ENCODE measurements at regions not wholly inside any gene's neighbourhood (a gene's known extent, or its start where the extent isn't known, plus 50 kb on each side); places are given as distances from the start of the nearest gene placed in this dataset.

GRCh38 chr16:60815033-60815432 is 1221.2 kb downstream of the CDH8 start:
- TF ChIP-seq EGR1 (IDR thresholded peaks at IDR 0.05) = no peak

- no peak for TF ChIP-seq REST (IDR thresholded peaks at IDR 0.05; ENCODE audit: low read depth)
- no peak for TF ChIP-seq TAF1 (IDR thresholded peaks at IDR 0.05; ENCODE audit: low read depth)
- TF ChIP-seq TCF12 (IDR thresholded peaks at IDR 0.05; ENCODE audit: low read depth) = no peak
- no peak for TF ChIP-seq CREB1 (IDR thresholded peaks at IDR 0.05; ENCODE audit: low read depth)
- no peak for TF ChIP-seq USF1 (IDR thresholded peaks at IDR 0.05)
- no peak for TF ChIP-seq RAD21 (IDR thresholded peaks at IDR 0.05; ENCODE audit: low read depth)
- TF ChIP-seq ZBTB7A (IDR thresholded peaks at IDR 0.05; ENCODE audit: low read depth) = no peak
- no peak for TF ChIP-seq NFIC (IDR thresholded peaks at IDR 0.05)
- TF ChIP-seq CEBPB (IDR thresholded peaks at IDR 0.05) = no peak
- no peak for TF ChIP-seq TEAD4 (IDR thresholded peaks at IDR 0.05)
- no peak for TF ChIP-seq EP300 (IDR thresholded peaks at IDR 0.05; ENCODE audit: borderline replicate concordance)
Measured at GRCh38 chr16:60811657-60812056, 1224.6 kb downstream of the CDH8 start.

GRCh38 chr16:60811051-60811608 is 1225.1 kb downstream of the CDH8 start:
- TF ChIP-seq CREB1 (IDR thresholded peaks at IDR 0.05; ENCODE audit: low read depth) (no peak), EP300 (IDR thresholded peaks at IDR 0.05; ENCODE audit: borderline replicate concordance) (no peak), TAF1 (IDR thresholded peaks at IDR 0.05; ENCODE audit: low read depth) (no peak), FOXM1 (IDR thresholded peaks at IDR 0.05; ENCODE audit: borderline replicate concordance, low read depth) (no peak), CEBPB (IDR thresholded peaks at IDR 0.05) (no peak), USF1 (IDR thresholded peaks at IDR 0.05) (no peak), MAX (IDR thresholded peaks at IDR 0.05) (no peak)

- no peak for TF ChIP-seq CREB1 (IDR thresholded peaks at IDR 0.05; ENCODE audit: low read depth)
- TF ChIP-seq REST (IDR thresholded peaks at IDR 0.05; ENCODE audit: low read depth) = no peak
- TF ChIP-seq ZBTB7A (IDR thresholded peaks at IDR 0.05; ENCODE audit: low read depth) = no peak
- no peak for TF ChIP-seq RAD21 (IDR thresholded peaks at IDR 0.05; ENCODE audit: low read depth)
- TF ChIP-seq EGR1 (IDR thresholded peaks at IDR 0.05) = no peak
- TF ChIP-seq YY1 (IDR thresholded peaks at IDR 0.05; ENCODE audit: low read depth) = no peak
- no peak for TF ChIP-seq EP300 (IDR thresholded peaks at IDR 0.05; ENCODE audit: borderline replicate concordance)
- no peak for TF ChIP-seq CEBPB (IDR thresholded peaks at IDR 0.05)
- TF ChIP-seq USF1 (IDR thresholded peaks at IDR 0.05) = no peak
- no peak for TF ChIP-seq TAF1 (IDR thresholded peaks at IDR 0.05; ENCODE audit: low read depth)
- no peak for TF ChIP-seq TEAD4 (IDR thresholded peaks at IDR 0.05)
- no peak for TF ChIP-seq TCF12 (IDR thresholded peaks at IDR 0.05; ENCODE audit: low read depth)
- no peak for TF ChIP-seq MAX (IDR thresholded peaks at IDR 0.05)
- TF ChIP-seq FOXM1 (IDR thresholded peaks at IDR 0.05; ENCODE audit: borderline replicate concordance, low read depth) = no peak
- no peak for TF ChIP-seq NFIC (IDR thresholded peaks at IDR 0.05)
Measured at GRCh38 chr16:60810250-60810649, 1226.0 kb downstream of the CDH8 start.

GRCh38 chr16:60792437-60792836 is 1243.8 kb downstream of the CDH8 start:
- no peak for TF ChIP-seq CEBPB (IDR thresholded peaks at IDR 0.05)
- no peak for TF ChIP-seq CREB1 (IDR thresholded peaks at IDR 0.05; ENCODE audit: low read depth)
- no peak for TF ChIP-seq TAF1 (IDR thresholded peaks at IDR 0.05; ENCODE audit: low read depth)
- TF ChIP-seq NFIC (IDR thresholded peaks at IDR 0.05) = no peak
- no peak for TF ChIP-seq TEAD4 (IDR thresholded peaks at IDR 0.05)
- TF ChIP-seq REST (IDR thresholded peaks at IDR 0.05; ENCODE audit: low read depth) = no peak
- no peak for TF ChIP-seq EGR1 (IDR thresholded peaks at IDR 0.05)
- no peak for TF ChIP-seq YY1 (IDR thresholded peaks at IDR 0.05; ENCODE audit: low read depth)
- TF ChIP-seq RAD21 (IDR thresholded peaks at IDR 0.05; ENCODE audit: low read depth) = no peak
- TF ChIP-seq USF1 (IDR thresholded peaks at IDR 0.05) = no peak
- TF ChIP-seq TCF12 (IDR thresholded peaks at IDR 0.05; ENCODE audit: low read depth) = no peak
- TF ChIP-seq ZBTB7A (IDR thresholded peaks at IDR 0.05; ENCODE audit: low read depth) = no peak
- TF ChIP-seq FOXM1 (IDR thresholded peaks at IDR 0.05; ENCODE audit: borderline replicate concordance, low read depth) = no peak
- TF ChIP-seq EP300 (IDR thresholded peaks at IDR 0.05; ENCODE audit: borderline replicate concordance) = no peak
- no peak for TF ChIP-seq MAX (IDR thresholded peaks at IDR 0.05)
